T-helper 1 cell treated with Interleukin-12 subunit alpha and Interleukin-12 subunit beta and Interleukin-4 antibody, amounts not matched to agents 30 μg/mL and 1 μg/mL, for 36 hours (primary cell): ENCODE measurements at regions not wholly inside any gene's neighbourhood (a gene's known extent, or its start where the extent isn't known, plus 50 kb on each side); places are given as distances from the start of the nearest gene placed in this dataset.

ENCODE experiments used
- H3K27ac Mint-ChIP-seq: one replicate; pipeline ENCODE4 v1.8.0; 2021; ENCODE audit warnings: mild to moderate bottlenecking, mixed read lengths
- H3K27me3 Mint-ChIP-seq: one replicate; pipeline ENCODE4 v1.8.0; 2021; ENCODE audit warnings: low read depth, mixed read lengths
- H3K36me3 Mint-ChIP-seq: one replicate; pipeline ENCODE4 v1.8.0; 2021; ENCODE audit warnings: low read depth, mixed read lengths
- H3K4me1 Mint-ChIP-seq: one replicate; pipeline ENCODE4 v1.8.0; 2021; ENCODE audit warnings: low read depth, mixed read lengths
- H3K4me3 Mint-ChIP-seq: one replicate; pipeline ENCODE4 v1.8.0; 2021; ENCODE audit warnings: mild to moderate bottlenecking, moderate library complexity, mixed read lengths
- H3K9me3 Mint-ChIP-seq: one replicate; pipeline ENCODE4 v1.8.0; 2021; ENCODE audit warnings: mixed read lengths

DNA sequence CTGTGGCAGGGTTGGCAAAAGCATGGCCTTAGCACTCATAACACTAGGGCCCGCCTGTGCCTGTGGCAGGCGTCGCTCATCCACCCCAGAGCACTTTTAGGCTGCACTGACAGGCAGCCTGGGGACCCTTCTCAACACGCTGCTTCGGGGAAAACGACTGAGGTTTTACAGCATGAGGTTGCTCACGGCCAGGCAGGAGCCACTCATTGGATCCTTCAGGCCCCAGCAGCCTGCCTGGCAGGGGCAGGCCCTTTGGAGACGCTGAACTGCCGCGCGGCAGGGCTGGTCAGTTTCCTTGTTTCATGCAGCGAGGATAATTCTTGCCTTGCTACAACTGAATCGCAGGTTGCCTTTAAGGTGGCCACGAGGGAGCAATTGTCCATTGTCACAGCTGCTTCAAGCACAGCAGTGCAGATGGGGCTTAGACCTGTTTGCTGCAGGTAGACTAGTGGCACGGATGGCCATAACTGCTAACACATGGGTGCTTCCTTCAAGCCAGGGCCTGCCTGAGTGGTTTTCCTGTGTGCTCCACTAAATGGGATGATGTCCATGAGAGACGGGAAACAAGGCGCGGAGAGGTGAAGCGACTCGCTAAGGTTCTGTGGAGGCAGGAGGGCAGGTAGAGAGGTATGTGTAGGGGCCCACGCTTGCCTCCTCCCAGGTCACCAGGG lies 49.9 kb upstream of the HS6ST1 start:
- Mint-ChIP-seq H3K9me3 (no peaks in the 10 kb centered on the region), H3K36me3 (no peaks in the 10 kb centered on the region), H3K4me3 (no peak overlapping the region), H3K27me3 (peaks cover 5% of the 10 kb centered on the region), H3K4me1 (peaks cover 6% of the 10 kb centered on the region), H3K27ac (no peak overlapping the region)

DNA sequence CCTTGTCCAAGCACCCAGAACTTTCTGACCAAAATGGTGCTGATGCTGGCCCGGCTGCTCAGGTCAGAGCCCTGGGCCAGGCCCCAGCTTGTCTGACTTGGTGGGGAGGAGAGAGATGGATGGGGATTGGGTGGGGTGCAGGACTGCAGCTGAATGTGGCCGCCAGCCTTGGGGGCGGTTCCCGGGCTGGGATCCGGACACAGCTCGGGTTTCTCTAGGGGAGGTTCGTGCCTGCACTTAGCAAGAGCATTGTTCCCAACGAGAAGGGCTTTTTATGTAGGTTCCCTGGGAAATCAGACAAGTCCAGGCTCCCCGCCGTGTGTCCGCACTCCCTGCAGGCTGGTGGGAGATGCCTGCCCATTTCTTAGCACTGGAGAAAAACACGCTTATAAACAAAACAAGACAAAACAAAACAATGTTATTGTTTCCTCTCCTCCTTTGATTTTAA lies 50.5 kb upstream of the HS6ST1 start:
- Mint-ChIP-seq H3K27ac (no peak overlapping the region), H3K36me3 (no peaks in the 10 kb centered on the region), H3K27me3 (peaks cover 5% of the 10 kb centered on the region), H3K4me3 (no peak overlapping the region), H3K4me1 (peaks cover 6% of the 10 kb centered on the region), H3K9me3 (no peaks in the 10 kb centered on the region)

DNA sequence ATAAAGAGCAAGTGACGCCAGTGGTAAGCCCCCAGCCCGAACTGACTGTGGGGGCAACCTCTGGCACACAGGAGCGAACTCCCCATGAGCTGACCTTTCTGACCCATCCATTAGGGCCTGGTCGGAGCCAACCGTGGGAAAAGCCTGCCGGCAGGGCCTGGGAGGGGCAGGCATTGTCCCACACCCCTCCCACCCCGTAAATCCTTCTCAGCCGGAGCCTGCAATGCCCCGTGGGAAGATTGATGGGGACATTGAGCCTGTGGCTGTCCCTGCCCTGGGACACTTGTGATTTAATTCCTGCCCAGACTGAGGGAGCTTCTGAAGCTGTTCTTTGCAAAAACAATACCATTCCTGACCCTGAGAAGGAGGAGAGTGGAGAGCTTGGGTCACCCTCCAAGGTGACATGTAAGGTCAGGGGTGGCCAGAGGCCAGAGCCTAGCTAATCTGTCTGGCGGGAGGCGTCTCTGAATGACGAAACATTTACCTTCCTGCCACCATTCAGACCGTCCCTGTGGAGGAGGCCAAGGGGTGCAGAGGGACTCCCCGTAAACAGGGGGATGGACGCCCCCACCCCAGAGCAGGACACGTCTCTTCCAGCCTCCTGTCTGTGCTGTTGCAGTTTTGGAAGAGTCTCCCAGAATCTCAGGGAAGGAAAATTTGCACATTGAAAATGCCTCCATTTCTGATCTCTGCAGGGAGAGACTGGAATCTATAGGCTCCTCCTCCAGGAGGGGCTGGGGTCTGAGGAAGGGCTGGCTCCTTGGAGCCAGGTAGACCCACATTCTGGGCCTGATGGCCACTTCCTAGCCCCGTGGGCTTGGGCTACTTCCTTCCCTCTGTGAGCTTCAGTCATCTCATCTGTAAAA lies 51.2 kb upstream of the HS6ST1 start:
- Mint-ChIP-seq H3K36me3 (no peaks in the 10 kb centered on the region), H3K9me3 (no peaks in the 10 kb centered on the region), H3K4me3 (no peak overlapping the region), H3K27me3 (peaks cover 5% of the 10 kb centered on the region), H3K4me1 (peaks cover 6% of the 10 kb centered on the region), H3K27ac (no peak overlapping the region)

DNA sequence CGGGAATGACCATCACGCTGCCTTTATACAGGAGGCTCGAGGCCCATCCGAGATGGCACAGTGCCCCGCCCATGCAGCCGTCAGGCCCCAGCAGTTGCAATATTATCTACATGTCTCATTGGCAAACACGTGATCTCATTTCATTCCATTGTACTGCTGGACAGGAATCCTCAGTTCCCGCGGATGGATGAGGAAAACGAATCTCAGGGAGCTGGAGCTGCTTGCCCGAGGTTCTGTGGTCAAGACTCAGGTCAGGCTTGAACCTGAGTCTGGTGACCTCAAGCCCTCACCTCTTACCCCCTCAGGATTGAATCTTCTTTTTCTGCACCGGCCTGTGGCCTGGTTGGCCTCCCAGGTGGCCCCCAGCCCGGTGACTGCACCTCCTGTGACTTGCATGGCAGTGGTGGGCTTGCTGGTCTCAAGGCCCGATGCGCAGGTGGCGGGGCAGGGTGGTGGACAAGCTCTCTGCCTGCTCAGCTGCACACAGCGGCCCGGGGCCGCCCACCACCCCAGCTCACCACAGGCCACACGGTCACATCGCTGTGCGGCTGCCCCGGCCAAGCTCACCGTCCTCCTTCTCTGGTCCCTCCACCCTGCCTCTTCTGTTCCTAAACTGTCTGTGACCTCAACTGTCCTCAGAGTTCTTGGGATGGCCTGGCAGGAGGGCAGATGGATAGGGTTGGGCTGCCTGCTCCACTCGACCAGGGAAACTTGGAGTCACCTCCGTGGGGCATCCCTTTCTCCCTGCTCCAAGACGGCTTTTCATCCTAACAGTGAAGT lies 52.0 kb upstream of the HS6ST1 start:
- Mint-ChIP-seq H3K4me1 (peaks cover 6% of the 10 kb centered on the region), H3K36me3 (no peaks in the 10 kb centered on the region), H3K4me3 (no peak overlapping the region), H3K27me3 (peaks cover 5% of the 10 kb centered on the region), H3K9me3 (no peaks in the 10 kb centered on the region), H3K27ac (no peak overlapping the region)

DNA sequence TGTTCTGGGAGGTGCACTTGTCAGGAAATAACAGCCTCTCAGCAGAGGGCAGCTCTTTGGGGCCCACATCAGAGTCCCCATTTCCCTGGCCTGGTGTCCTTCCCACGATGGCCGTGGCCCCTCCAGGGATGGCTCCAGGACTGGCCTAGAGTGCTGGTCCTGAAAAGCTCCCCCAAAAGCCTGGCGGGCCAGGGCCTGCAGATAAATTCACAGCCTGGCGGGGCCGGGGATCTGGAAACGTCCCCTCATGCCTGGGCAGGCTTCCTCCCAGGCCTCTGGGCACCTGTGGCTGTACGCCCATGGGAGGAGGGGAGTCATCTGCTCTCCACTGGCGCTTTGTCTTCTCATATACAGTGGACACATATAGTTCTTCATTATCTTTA lies 52.6 kb upstream of the HS6ST1 start:
- Mint-ChIP-seq H3K9me3 (no peaks in the 10 kb centered on the region), H3K4me3 (no peak overlapping the region), H3K27ac (no peak overlapping the region), H3K4me1 (peaks cover 6% of the 10 kb centered on the region), H3K36me3 (no peaks in the 10 kb centered on the region), H3K27me3 (peaks cover 5% of the 10 kb centered on the region)

DNA sequence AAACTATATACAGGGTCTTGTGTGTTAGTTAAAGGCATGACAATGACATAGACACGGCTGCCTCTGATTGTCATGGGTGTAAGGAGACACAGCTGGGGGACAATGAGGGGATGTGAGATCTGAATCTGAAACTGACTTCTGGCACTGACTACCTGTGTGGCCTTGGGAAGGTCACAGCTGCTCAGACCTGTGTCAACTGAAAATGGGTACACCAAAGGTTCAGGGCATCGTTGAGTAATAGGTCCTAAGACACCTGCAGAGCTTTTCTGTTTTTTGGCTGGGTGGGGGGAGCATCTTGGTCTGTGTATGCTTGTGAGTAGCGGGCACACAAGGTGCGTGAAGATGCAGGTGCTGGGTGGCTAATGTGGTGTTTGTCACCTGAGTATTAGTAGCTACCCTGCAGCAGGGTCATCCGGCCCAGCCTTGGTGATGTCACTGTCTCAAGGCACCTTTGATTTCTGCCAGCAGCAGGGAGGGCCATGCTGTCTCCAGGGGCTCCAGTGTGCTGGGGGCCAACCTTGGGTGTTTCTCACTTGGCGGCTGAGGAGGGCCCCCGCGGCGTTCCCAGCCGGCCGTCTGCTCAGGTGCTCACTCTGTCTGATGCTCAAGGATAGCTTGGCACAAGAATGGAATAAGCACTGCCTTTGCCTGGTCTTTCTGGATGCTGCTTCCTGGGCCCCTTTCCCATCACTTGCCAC lies 53.1 kb upstream of the HS6ST1 start:
- Mint-ChIP-seq H3K9me3 (no peaks in the 10 kb centered on the region), H3K27me3 (peaks cover 5% of the 10 kb centered on the region), H3K27ac (no peak overlapping the region), H3K4me1 (peaks cover 6% of the 10 kb centered on the region), H3K36me3 (no peaks in the 10 kb centered on the region), H3K4me3 (no peak overlapping the region)

DNA sequence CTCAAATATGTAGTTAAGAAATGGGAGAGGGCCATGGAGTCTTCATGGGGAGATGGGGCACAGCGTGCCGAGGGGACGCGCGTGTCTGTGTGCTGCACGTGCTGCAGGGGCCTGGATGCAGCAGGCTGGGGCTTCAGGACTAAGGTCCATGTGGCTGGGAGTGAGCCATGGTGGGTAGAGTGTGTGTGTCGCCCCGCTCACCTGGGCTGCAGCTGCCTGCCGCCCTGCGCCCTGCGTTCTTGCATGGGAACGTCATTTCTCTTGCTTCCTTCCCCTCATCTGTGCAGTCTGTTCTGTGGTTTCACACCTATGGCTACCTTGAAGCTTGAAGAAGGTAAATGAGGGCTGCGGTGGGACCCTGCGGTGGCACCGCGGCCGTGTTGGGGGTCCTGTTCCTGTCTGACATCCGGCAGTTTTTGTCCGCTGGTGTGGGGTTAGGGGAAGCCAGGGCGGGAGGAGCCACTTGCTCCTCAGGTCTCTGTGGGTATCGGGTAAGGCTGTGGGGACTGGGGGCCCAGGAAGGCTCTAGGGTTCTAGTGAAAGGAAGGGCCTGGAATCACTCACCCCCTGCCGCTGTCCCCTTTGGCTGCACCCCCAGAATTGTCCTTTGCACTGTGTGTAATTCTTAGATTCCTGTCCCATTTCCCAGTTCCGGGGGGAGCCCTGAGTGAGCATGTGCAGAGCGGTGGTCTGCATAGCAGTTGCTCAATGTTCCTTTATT lies 54.1 kb upstream of the HS6ST1 start:
- Mint-ChIP-seq H3K27me3 (peaks cover 5% of the 10 kb centered on the region), H3K9me3 (no peaks in the 10 kb centered on the region), H3K27ac (peak overlapping the region; percentile 67), H3K4me3 (peak overlapping the region; percentile 9), H3K36me3 (no peaks in the 10 kb centered on the region), H3K4me1 (peaks cover 6% of the 10 kb centered on the region)

DNA sequence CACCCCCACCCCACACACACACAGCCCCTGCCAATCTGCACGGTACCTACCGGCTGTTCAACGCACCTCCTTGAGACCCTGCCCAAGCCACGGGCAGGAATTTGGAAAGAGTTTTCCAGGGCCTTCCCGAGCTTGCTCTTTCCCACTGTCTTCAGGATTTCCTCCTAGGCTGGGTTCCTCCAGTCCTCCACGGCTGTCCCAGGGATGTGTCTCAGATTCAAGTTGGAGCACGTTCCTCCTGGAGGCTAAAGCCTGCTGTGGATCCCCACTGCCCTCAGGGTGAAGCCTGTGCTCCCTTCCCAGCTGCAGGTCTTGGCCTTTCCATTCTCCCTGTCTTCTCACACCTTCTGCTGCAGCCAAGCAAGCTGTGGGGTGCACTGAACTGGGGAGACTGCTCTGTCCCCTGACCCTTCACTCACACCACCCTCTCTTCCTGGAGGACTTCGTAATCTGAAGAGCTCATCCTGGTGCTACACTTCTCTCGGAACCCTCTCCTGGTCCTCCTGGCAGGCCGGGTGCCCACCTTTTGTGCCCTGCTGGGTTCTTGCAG lies 54.9 kb upstream of the HS6ST1 start:
- Mint-ChIP-seq H3K4me1 (peaks cover 6% of the 10 kb centered on the region), H3K27ac (no peak overlapping the region), H3K4me3 (no peak overlapping the region), H3K27me3 (peaks cover 5% of the 10 kb centered on the region), H3K36me3 (no peaks in the 10 kb centered on the region), H3K9me3 (no peaks in the 10 kb centered on the region)

DNA sequence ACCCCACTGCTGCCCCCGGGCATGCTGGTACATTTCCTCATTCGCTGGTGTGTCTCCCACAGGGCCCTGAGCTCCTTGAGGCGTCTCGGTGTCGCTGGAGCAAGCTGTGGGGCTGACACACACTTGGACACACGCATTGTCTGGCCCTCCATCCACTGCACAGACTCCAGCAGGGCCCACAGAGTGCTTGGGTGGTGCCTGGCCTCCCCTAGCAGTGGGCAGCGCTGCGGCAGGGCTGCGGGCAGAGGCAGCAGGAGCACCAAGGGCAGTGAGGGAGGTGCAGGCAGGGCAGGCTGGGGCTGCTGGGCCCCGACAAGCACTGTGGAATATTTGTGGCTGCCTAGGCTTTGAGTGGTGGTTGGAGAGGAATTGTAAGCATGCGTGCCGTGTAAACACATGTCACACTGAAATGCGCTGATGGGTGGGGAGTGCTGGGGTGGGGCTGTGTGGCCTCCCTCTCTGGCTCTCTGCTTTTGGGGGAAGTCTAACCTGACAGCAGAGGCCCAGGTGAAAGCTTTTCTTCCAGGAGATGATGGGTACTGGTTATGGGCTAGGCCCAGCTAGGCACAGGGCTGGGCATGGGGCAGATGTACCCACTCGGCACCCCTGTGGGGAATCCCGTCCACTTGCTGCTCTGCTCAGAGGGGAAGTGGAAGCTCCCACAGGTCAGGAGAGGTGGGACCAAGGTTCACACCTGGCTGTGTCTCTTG lies 55.5 kb upstream of the HS6ST1 start:
- Mint-ChIP-seq H3K27me3 (peaks cover 5% of the 10 kb centered on the region), H3K36me3 (no peaks in the 10 kb centered on the region), H3K4me1 (peaks cover 6% of the 10 kb centered on the region), H3K4me3 (no peak overlapping the region), H3K9me3 (no peaks in the 10 kb centered on the region), H3K27ac (no peak overlapping the region)

DNA sequence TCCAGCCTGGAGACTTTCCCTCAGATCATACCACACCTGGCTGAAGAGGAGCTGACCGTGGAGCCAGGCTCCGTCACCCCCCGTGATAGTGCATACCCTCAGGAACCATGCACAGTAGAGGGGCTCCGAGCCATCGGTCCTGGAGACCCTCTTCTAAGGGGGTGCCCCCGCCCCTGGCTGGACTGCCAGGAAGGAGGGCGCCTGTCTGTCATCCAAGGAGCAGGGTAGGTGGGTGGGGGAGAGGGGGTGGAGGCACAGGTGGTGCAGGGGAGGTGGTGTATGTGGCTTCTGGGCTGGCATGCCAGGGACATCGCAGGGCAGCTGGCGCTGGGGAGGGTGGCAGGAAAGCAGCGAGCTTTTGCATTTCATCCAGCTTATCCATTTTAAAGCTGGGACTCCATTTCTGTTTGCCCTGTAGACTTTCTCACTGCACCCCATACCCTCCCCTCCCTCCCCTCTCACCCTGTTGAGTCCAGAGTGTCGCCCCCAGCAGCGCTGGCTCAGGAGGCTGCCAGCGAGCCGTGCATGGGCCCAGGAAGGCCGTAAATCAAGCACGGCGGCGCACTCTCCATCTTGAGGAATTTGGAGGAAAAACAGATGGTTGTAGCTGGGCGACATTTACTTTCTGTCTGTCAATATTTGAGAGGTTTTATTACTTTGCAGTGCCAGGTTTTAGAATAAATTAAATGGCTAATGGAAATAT lies 56.2 kb upstream of the HS6ST1 start:
- Mint-ChIP-seq H3K36me3 (no peaks in the 10 kb centered on the region), H3K27me3 (peaks cover 5% of the 10 kb centered on the region), H3K9me3 (no peaks in the 10 kb centered on the region), H3K27ac (no peak overlapping the region), H3K4me3 (no peak overlapping the region), H3K4me1 (peaks cover 6% of the 10 kb centered on the region)

DNA sequence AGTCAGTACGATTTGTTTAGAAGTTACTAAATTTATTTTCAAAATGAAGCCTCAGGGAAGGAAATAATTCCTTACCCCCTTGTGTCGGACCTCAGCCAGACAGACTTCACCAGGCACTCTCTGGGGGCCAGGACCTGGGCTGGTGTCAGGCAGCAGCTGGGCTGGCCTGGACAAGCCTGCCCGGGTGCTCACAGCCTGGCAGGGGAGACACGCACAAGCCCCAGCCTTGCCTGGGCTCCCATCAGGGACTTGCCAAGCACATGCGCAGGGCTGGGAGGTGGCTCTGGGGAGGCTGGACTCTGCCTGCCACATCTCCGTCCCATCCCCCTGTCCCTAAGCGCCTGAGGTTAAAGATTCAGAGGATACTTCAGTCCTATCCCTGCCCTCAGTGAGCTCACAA lies 56.8 kb upstream of the HS6ST1 start:
- Mint-ChIP-seq H3K4me1 (peaks cover 6% of the 10 kb centered on the region), H3K27ac (no peak overlapping the region), H3K4me3 (no peak overlapping the region), H3K36me3 (no peaks in the 10 kb centered on the region), H3K9me3 (no peaks in the 10 kb centered on the region), H3K27me3 (peaks cover 5% of the 10 kb centered on the region)

DNA sequence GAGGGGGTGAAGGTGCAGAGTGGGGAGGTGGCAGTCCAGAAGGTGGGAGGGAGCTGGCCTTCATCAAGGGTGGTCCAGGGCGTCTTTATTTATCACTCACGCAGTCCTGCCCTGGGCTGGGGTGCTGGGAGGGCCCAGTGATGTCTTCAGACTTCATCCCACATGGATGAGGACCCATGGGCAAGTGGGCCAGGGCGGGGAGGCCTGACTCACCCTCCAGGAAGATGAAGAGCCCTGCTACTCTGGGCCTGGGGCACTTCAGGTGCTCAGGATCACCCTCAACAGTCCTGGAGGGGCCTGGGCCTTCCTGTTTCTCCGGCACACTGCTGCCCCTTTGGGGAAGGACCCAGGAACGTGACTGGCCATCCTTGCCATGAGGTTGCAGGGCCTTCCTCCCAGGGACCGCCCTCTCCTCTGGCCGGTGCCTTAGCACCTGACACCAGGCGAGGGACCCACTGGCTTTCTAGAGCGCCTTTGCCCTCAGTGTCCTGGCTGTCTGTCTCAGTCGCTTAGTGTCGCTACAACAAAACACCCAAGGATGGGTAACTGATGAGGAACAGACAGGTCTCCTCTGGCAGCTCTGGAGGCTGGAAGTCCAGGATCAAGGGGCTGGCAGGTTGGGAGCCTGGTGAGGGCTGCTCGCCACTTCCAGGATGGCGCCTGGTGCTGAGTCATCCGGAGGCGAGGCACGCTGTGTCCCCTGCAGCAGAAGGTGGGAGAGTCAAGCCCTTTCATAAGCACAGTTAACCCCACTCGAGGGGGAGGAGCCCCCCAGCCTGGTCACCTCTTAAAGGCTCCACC lies 57.8 kb upstream of the HS6ST1 start:
- peaks cover 5% of the 10 kb centered on the region for H3K27me3 Mint-ChIP-seq
- no peak overlapping the region for H3K27ac Mint-ChIP-seq
- no peaks in the 10 kb centered on the region for H3K36me3 Mint-ChIP-seq

More for the DNA sequence above, 57.8 kb upstream of the HS6ST1 start:
- Mint-ChIP-seq H3K4me1 (peaks cover 6% of the 10 kb centered on the region), H3K9me3 (no peaks in the 10 kb centered on the region), H3K4me3 (no peak overlapping the region)
